ENCODE measurements at regions not wholly inside any gene's neighbourhood (a gene's known extent, or its start where the extent isn't known, plus 50 kb on each side); places are given as distances from the start of the nearest gene placed in this dataset.

- no peak for DNase-seq
These were observed 623.4 kb upstream of the PIK3C3 start for GRCh38 chr18:41331661-41332060.

GRCh38 chr18:41326311-41326710, 628.7 kb upstream of the PIK3C3 start:
- DNase-seq, result no peak

GRCh38 chr18:41324934-41325333, 630.1 kb upstream of the PIK3C3 start:
- DNase-seq, result no peak

GRCh38 chr18:41324020-41324791, 630.8 kb upstream of the PIK3C3 start:
- DNase-seq, result no peak

- DNase-seq, result no peak
These were observed 632.0 kb upstream of the PIK3C3 start for GRCh38 chr18:41323044-41323443.

- DNase-seq, result no peak
These were observed 634.9 kb upstream of the PIK3C3 start for GRCh38 chr18:41320100-41320499.

GRCh38 chr18:41315134-41315533, 639.9 kb upstream of the PIK3C3 start:
- no peak for DNase-seq

GRCh38 chr18:41311571-41312547, 643.2 kb upstream of the PIK3C3 start:
- DNase-seq, result no peak

GRCh38 chr18:41297740-41298139, 657.3 kb upstream of the PIK3C3 start:
- DNase-seq, result no peak

- DNase-seq, result no peak
These were observed 685.7 kb upstream of the PIK3C3 start for GRCh38 chr18:41269294-41269693.

- no peak for DNase-seq
These were observed 686.8 kb upstream of the PIK3C3 start for GRCh38 chr18:41268271-41268670.

- DNase-seq, result no peak
These were observed 688.4 kb upstream of the PIK3C3 start for GRCh38 chr18:41266616-41267015.

- no peak for DNase-seq
These were observed 688.8 kb upstream of the PIK3C3 start for GRCh38 chr18:41266204-41266603.

GRCh38 chr18:41265047-41265446, 690.0 kb upstream of the PIK3C3 start:
- no peak for DNase-seq

GRCh38 chr18:41263956-41264355, 691.1 kb upstream of the PIK3C3 start:
- no peak for DNase-seq

GRCh38 chr18:41262688-41263087, 692.3 kb upstream of the PIK3C3 start:
- no peak for DNase-seq

GRCh38 chr18:41244591-41245037, 710.4 kb upstream of the PIK3C3 start:
- no peak for DNase-seq

GRCh38 chr18:41237317-41237716, 717.7 kb upstream of the PIK3C3 start:
- DNase-seq, result no peak

- DNase-seq, result no peak
These were observed 723.4 kb upstream of the PIK3C3 start for GRCh38 chr18:41231681-41232080.

- DNase-seq, result no peak
These were observed 727.0 kb upstream of the PIK3C3 start for GRCh38 chr18:41227993-41228392.

- DNase-seq, result no peak
These were observed 728.1 kb upstream of the PIK3C3 start for GRCh38 chr18:41226911-41227310.

- DNase-seq, result no peak
These were observed 728.8 kb upstream of the PIK3C3 start for GRCh38 chr18:41226186-41226585.

- no peak for DNase-seq
These were observed 738.6 kb upstream of the PIK3C3 start for GRCh38 chr18:41216341-41217003.
